Right lobe of liver (tissue), 4 donors: ENCODE measurements at regions not wholly inside any gene's neighbourhood (a gene's known extent, or its start where the extent isn't known, plus 50 kb on each side); places are given as distances from the start of the nearest gene placed in this dataset.

Experiments used
- CTCF ChIP-seq, 4 donors: fragments of 200-600 bp in 3 of 4; fragments of 450-650 bp in 1 of 4; IDR thresholded peaks; one replicate each; pipeline versions ENCODE4 v1.5.1 to v1.8.0; 2016 to 2022; ENCODE audit warnings: antibody characterized with exemption in 4 of 4, mild to moderate bottlenecking in 2 of 4
- POLR2A ChIP-seq: fragments of 450-650 bp; IDR thresholded peaks from one replicate; pipeline ENCODE4 v1.6.1; 2017; ENCODE audit warnings: antibody characterized with exemption, mild to moderate bottlenecking
- donor health status: DM: no; HTN: no; CAD: no.
- donor health status: DM: no; HTN: no; CAD: no.
- donor health status: DM: no; HTN: yes; CAD: no.

- TF ChIP-seq CTCF (IDR thresholded peaks at IDR 0.05) (no peak), POLR2A (no peak)
Observed at GRCh38 chr1:72896256-72896655, 613.9 kb upstream of the NEGR1 start.
